A673 (cell line): ENCODE measurements at regions not wholly inside any gene's neighbourhood (a gene's known extent, or its start where the extent isn't known, plus 50 kb on each side); places are given as distances from the start of the nearest gene placed in this dataset.

Experiments used
- BruUV-seq: library from RNA; stranded (reverse); fragments of 400-500 nt; replicated peaks from 2 replicates; lab custom pipeline; 2021; lab: Mats Ljungman, UMichigan
- CTCF ChIA-PET: fragments of 300-600 bp; sonication (Branson Sonifier 250); formaldehyde crosslinking; loops from one replicate; lab custom pipeline; 2022; ENCODE audit warnings: antibody characterized with exemption; lab: Charles Lee
- POLR2A ChIA-PET: fragments of 300-600 bp; sonication (Branson Sonifier 250); formaldehyde crosslinking; loops from one replicate; lab custom pipeline; 2022; ENCODE audit warnings: antibody characterized with exemption; ENCODE audit not compliant: low non-redundant PET; lab: Charles Lee
- DNase-seq: peaks from one replicate; pipeline ENCODE4 v3.0.0-alpha.2; 2015; ENCODE audit warnings: low spot score
- H3K27ac ChIP-seq: fragments of 200-600 bp; sonication (generic); 2 replicates; pipeline ENCODE4 v1.5.1; 2016; ENCODE audit warnings: mixed run types, low read depth, mild to moderate bottlenecking, mixed read lengths, antibody characterized with exemption, low read length; ENCODE audit not compliant: poor library complexity, severe bottlenecking
- H3K27me3 ChIP-seq: fragments of 200-600 bp; sonication (generic); replicated peaks from 2 replicates; pipeline ENCODE4 v1.6.1; 2017; ENCODE audit warnings: mixed run types, low read depth, mild to moderate bottlenecking, mixed read lengths, antibody characterized with exemption, low read length; ENCODE audit not compliant: insufficient read depth, poor library complexity
- H3K36me3 ChIP-seq: fragments of 200-600 bp; sonication (generic); 2 replicates; pipeline ENCODE4 v1.6.1; 2016; ENCODE audit warnings: mixed run types, mild to moderate bottlenecking, mixed read lengths, antibody characterized with exemption, low read length; ENCODE audit not compliant: insufficient read depth, poor library complexity, severe bottlenecking
- H3K4me1 ChIP-seq: fragments of 200-600 bp; sonication (generic); 2 replicates; pipeline ENCODE4 v1.6.1; 2017; ENCODE audit warnings: mixed run types, mild to moderate bottlenecking, mixed read lengths, antibody characterized with exemption, low read length; ENCODE audit not compliant: insufficient read depth, poor library complexity, severe bottlenecking
- H3K4me3 ChIP-seq: fragments of 200-600 bp; sonication (generic); 2 replicates; pipeline ENCODE4 v1.5.1; 2016; ENCODE audit warnings: low read depth, mixed run types, mild to moderate bottlenecking, mixed read lengths, low read length; ENCODE audit not compliant: poor library complexity, severe bottlenecking
- H3K9me3 ChIP-seq: fragments of 200-600 bp; sonication (generic); 2 replicates; pipeline ENCODE4 v1.6.1; 2016; ENCODE audit warnings: mixed run types, low read depth, mild to moderate bottlenecking, mixed read lengths, antibody characterized with exemption, low read length; ENCODE audit not compliant: poor library complexity, severe bottlenecking
- CTCF ChIP-seq: fragments of 300-800, 200-600 bp; sonication (generic); conservative IDR thresholded peaks from 2 replicates; pipeline ENCODE4 v1.5.1; 2017; ENCODE audit warnings: low read depth, mild to moderate bottlenecking, antibody characterized with exemption, low read length, moderate library complexity, mixed read lengths
- EZH2 ChIP-seq: fragments of 200-600 bp; sonication (generic); IDR thresholded peaks from 2 replicates; pipeline ENCODE4 v1.6.1; 2017; ENCODE audit warnings: borderline replicate concordance, low read depth, mild to moderate bottlenecking, mixed read lengths, antibody characterized with exemption, low read length; ENCODE audit not compliant: poor library complexity, severe bottlenecking
- intact Hi-C: fragments of 100-400 bp; cut with micrococcal nuclease; formaldehyde crosslinking; loops from one replicate; pipeline ENCODE4 v1.10.0; 2022; ENCODE audit not compliant: unreplicated experiment

- no peaks in the 10 kb centered on the region for H3K4me1 ChIP-seq
- H3K9me3 ChIP-seq = no peaks in the 10 kb centered on the region
- ChIA-PET CTCF (no interaction called here), POLR2A (no interaction called here)
- peaks cover 48% of the 10 kb centered on the region for H3K27me3 ChIP-seq
- no peaks in the 10 kb centered on the region for H3K36me3 ChIP-seq
- H3K27ac ChIP-seq = no peak overlapping the region
- intact Hi-C loops = no loop called here
- BruUV-seq = no TSS peak
- no peak for TF ChIP-seq CTCF
- TF ChIP-seq EZH2 = no peak
- DNase-seq = no peak
- no peak overlapping the region for H3K4me3 ChIP-seq
Observed at GRCh38 chr1:34376531-34376930, 199.8 kb downstream of the C1orf94 start.

- CTCF ChIA-PET = no interaction called here
- BruUV-seq = no TSS peak
Observed at GRCh38 chr1:34378968-34379856, 202.5 kb downstream of the C1orf94 start.

GRCh38 chr1:34379911-34380310 lies 203.2 kb downstream of the C1orf94 start:
- Histone ChIP-seq H3K27me3 (peaks cover 44% of the 10 kb centered on the region), H3K9me3 (no peaks in the 10 kb centered on the region), H3K4me1 (no peaks in the 10 kb centered on the region), H3K36me3 (no peaks in the 10 kb centered on the region), H3K4me3 (no peak overlapping the region), H3K27ac (no peak overlapping the region)
- TF ChIP-seq CTCF (no peak), EZH2 (no peak)
- no TSS peak for BruUV-seq
- ChIA-PET POLR2A (no interaction called here), CTCF (no interaction called here)
- DNase-seq = no peak
- intact Hi-C loops = no loop called here

More at GRCh38 chr1:34378968-34379856, 202.5 kb downstream of the C1orf94 start:
- H3K9me3 ChIP-seq = no peaks in the 10 kb centered on the region
- POLR2A ChIA-PET = no interaction called here
- DNase-seq = no peak
- peaks cover 51% of the 10 kb centered on the region for H3K27me3 ChIP-seq
- TF ChIP-seq CTCF (no peak), EZH2 (no peak)
- H3K27ac ChIP-seq = no peak overlapping the region
- H3K36me3 ChIP-seq = no peaks in the 10 kb centered on the region
- H3K4me1 ChIP-seq = no peaks in the 10 kb centered on the region
- H3K4me3 ChIP-seq = no peak overlapping the region
- intact Hi-C loops = no loop called here
